Parathyroid adenoma (tissue), 2 donors: ENCODE measurements at regions not wholly inside any gene's neighbourhood (a gene's known extent, or its start where the extent isn't known, plus 50 kb on each side); places are given as distances from the start of the nearest gene placed in this dataset.
"Not testable (repeated sequence)": the region's sequence is repeated elsewhere in the genome, so short reads cannot be mapped to it uniquely, and the experiment has no call there.

Experiments
- H2AFZ ChIP-seq: fragments of 300-600 bp; sonication (generic); one replicate; pipeline ENCODE4 v1.7.0; 2017; ENCODE audit warnings: antibody characterized with exemption, mild to moderate bottlenecking
- H3K27ac ChIP-seq: fragments of 300-600 bp; sonication (generic); one replicate; pipeline ENCODE4 v1.7.0; 2017
- H3K27me3 ChIP-seq: fragments of 300-600 bp; sonication (generic); one replicate; pipeline ENCODE4 v1.7.0; 2017; ENCODE audit warnings: low read length; ENCODE audit not compliant: control insufficient read depth, insufficient read depth
- H3K36me3 ChIP-seq: fragments of 300-600 bp; sonication (generic); one replicate; pipeline ENCODE4 v1.7.0; 2017; ENCODE audit warnings: low read length; ENCODE audit not compliant: control insufficient read depth, insufficient read depth
- H3K4me1 ChIP-seq: fragments of 300-600 bp; sonication (generic); one replicate; pipeline ENCODE4 v1.7.0; 2017; ENCODE audit warnings: control low read depth
- H3K4me2 ChIP-seq: fragments of 300-600 bp; sonication (generic); one replicate; pipeline ENCODE4 v1.7.0; 2017; ENCODE audit warnings: low read length
- H3K4me3 ChIP-seq: fragments of 300-600 bp; sonication (generic); one replicate; pipeline ENCODE4 v1.7.0; 2017; ENCODE audit warnings: low read depth, low read length
- H3K79me2 ChIP-seq: fragments of 300-600 bp; sonication (generic); one replicate; pipeline ENCODE4 v1.7.0; 2017; ENCODE audit warnings: control low read depth
- H3K9ac ChIP-seq: fragments of 300-600 bp; sonication (generic); one replicate; pipeline ENCODE4 v1.7.0; 2017; ENCODE audit warnings: mild to moderate bottlenecking
- H3K9me3 ChIP-seq: fragments of 300-600 bp; sonication (generic); one replicate; pipeline ENCODE4 v1.7.0; 2017; ENCODE audit warnings: low read length; ENCODE audit not compliant: control insufficient read depth
- CTCF ChIP-seq: fragments of 300-600 bp; sonication (generic); IDR thresholded peaks from one replicate; pipeline ENCODE4 v1.7.0; 2017; ENCODE audit warnings: antibody characterized with exemption, mild to moderate bottlenecking
- donor health status: primary hyperparathyroidism.

GRCh38 chr14:105646175-105646574 is 119.8 kb downstream of the TMEM121 start:
- Histone ChIP-seq H3K4me1 (no peaks in the 10 kb centered on the region), H3K4me3 (no peak overlapping the region)

GRCh38 chr14:105646711-105647281 is 120.4 kb downstream of the TMEM121 start:
- H3K27me3 ChIP-seq, H2AFZ ChIP-seq, H3K4me1 ChIP-seq, H3K79me2 ChIP-seq, H3K9ac ChIP-seq, H3K9me3 ChIP-seq, H3K4me3 ChIP-seq, H3K27ac ChIP-seq, H3K4me2 ChIP-seq, H3K36me3 ChIP-seq: not testable (repeated sequence)

More at GRCh38 chr14:105646175-105646574, 119.8 kb downstream of the TMEM121 start:
- Histone ChIP-seq H3K9ac (no peak overlapping the region), H3K27me3 (no peaks in the 10 kb centered on the region), H2AFZ (no peak overlapping the region), H3K36me3 (no peaks in the 10 kb centered on the region), H3K9me3 (no peaks in the 10 kb centered on the region), H3K79me2 (no peaks in the 10 kb centered on the region), H3K4me2 (no peak overlapping the region), H3K27ac (no peak overlapping the region)
- TF ChIP-seq CTCF = no peak

- not testable (repeated sequence) for H2AFZ ChIP-seq, H3K27ac ChIP-seq, H3K79me2 ChIP-seq, H3K4me3 ChIP-seq, H3K4me1 ChIP-seq, H3K27me3 ChIP-seq, H3K9ac ChIP-seq, H3K9me3 ChIP-seq, H3K36me3 ChIP-seq, H3K4me2 ChIP-seq
Measured at GRCh38 chr14:105647426-105647783, 121.0 kb downstream of the TMEM121 start.

GRCh38 chr14:105647784-105648608 is 121.6 kb downstream of the TMEM121 start:
- Histone ChIP-seq H3K9ac (no peak overlapping the region), H3K4me3 (no peak overlapping the region), H3K27ac (no peak overlapping the region), H3K27me3 (no peaks in the 10 kb centered on the region), H3K9me3 (no peaks in the 10 kb centered on the region), H3K79me2 (no peaks in the 10 kb centered on the region), H2AFZ (no peak overlapping the region), H3K4me1 (no peaks in the 10 kb centered on the region), H3K36me3 (no peaks in the 10 kb centered on the region), H3K4me2 (no peak overlapping the region)
- TF ChIP-seq CTCF = no peak

GRCh38 chr14:105648609-105649535 is 122.5 kb downstream of the TMEM121 start:
- not testable (repeated sequence) for H3K27ac ChIP-seq, H3K4me2 ChIP-seq, H3K79me2 ChIP-seq, H3K27me3 ChIP-seq, H3K9ac ChIP-seq, H3K9me3 ChIP-seq, H3K4me3 ChIP-seq, H3K36me3 ChIP-seq, H3K4me1 ChIP-seq, H2AFZ ChIP-seq

- H3K9ac ChIP-seq, H3K36me3 ChIP-seq, H3K4me3 ChIP-seq, H2AFZ ChIP-seq, H3K4me2 ChIP-seq, H3K4me1 ChIP-seq, H3K79me2 ChIP-seq, H3K9me3 ChIP-seq, H3K27ac ChIP-seq, H3K27me3 ChIP-seq: not testable (repeated sequence)
Measured at GRCh38 chr14:105652317-105652716, 125.9 kb downstream of the TMEM121 start.

GRCh38 chr14:105653921-105654320 is 127.5 kb downstream of the TMEM121 start:
- H3K4me2 ChIP-seq, H3K9ac ChIP-seq, H3K27ac ChIP-seq, H3K4me3 ChIP-seq, H3K79me2 ChIP-seq, H3K27me3 ChIP-seq, H3K36me3 ChIP-seq, H3K9me3 ChIP-seq, H3K4me1 ChIP-seq, H2AFZ ChIP-seq: not testable (repeated sequence)

GRCh38 chr14:105659255-105659654 is 132.9 kb downstream of the TMEM121 start:
- H3K27me3 ChIP-seq, H2AFZ ChIP-seq, H3K27ac ChIP-seq, H3K9ac ChIP-seq, H3K4me1 ChIP-seq, H3K36me3 ChIP-seq, H3K9me3 ChIP-seq, H3K4me2 ChIP-seq, H3K4me3 ChIP-seq, H3K79me2 ChIP-seq: not testable (repeated sequence)
